Activated CD8-positive, alpha-beta T cell treated with anti-CD3 and anti-CD28 coated beads for 36 hours (primary cell): ENCODE measurements at regions not wholly inside any gene's neighbourhood (a gene's known extent, or its start where the extent isn't known, plus 50 kb on each side); places are given as distances from the start of the nearest gene placed in this dataset.
A peak's percentile ranks its signal among the peaks of the same experiment; 100 is the strongest.
"Not testable (repeated sequence)": the region's sequence is repeated elsewhere in the genome, so short reads cannot be mapped to it uniquely, and the experiment has no call there.

ENCODE experiments used
- ATAC-seq: fragments of 200-7000 bp; cut with Tn5 transposase; one replicate; pipeline ENCODE4 v1.10.0; 2021; ENCODE audit warnings: mild to moderate bottlenecking, moderate library complexity
- CTCF ChIA-PET: fragments of 350-600 bp; sonication (Branson Sonifier 250); formaldehyde crosslinking; loops from one replicate; lab custom pipeline; 2021; ENCODE audit warnings: antibody characterized with exemption; lab: Charles Lee
- POLR2A ChIA-PET: fragments of 350-600 bp; sonication (Branson Sonifier 250); formaldehyde crosslinking; loops from one replicate; lab custom pipeline; 2021; ENCODE audit warnings: antibody characterized with exemption; lab: Charles Lee
- DNase-seq: peaks from one replicate; pipeline ENCODE4 v3.0.0-alpha.2; 2020
- H3K27ac Mint-ChIP-seq: one replicate; pipeline ENCODE4 v1.8.0; 2021; ENCODE audit warnings: mild to moderate bottlenecking, mixed read lengths
- H3K27me3 Mint-ChIP-seq: one replicate; pipeline ENCODE4 v1.8.0; 2021; ENCODE audit warnings: mixed read lengths
- H3K36me3 Mint-ChIP-seq: one replicate; pipeline ENCODE4 v1.8.0; 2021; ENCODE audit warnings: low read depth, mixed read lengths
- H3K4me1 Mint-ChIP-seq: one replicate; pipeline ENCODE4 v1.8.0; 2021; ENCODE audit warnings: low read depth, mixed read lengths
- H3K4me3 Mint-ChIP-seq: one replicate; pipeline ENCODE4 v1.8.0; 2021; ENCODE audit warnings: mild to moderate bottlenecking, moderate library complexity, mixed read lengths
- H3K9me3 Mint-ChIP-seq: one replicate; pipeline ENCODE4 v1.8.0; 2021; ENCODE audit warnings: mixed read lengths
- intact Hi-C: fragments of 100-400 bp; cut with micrococcal nuclease; formaldehyde crosslinking; loops from one replicate; pipeline ENCODE4 v1.10.0; 2022
- TF ChIP-seq, protein P1 (sequence below): fragments of 200-600 bp; IDR thresholded peaks from one replicate; pipeline ENCODE4 v1.8.0; 2022; ENCODE audit warnings: antibody characterized with exemption, mild to moderate bottlenecking

DNA sequence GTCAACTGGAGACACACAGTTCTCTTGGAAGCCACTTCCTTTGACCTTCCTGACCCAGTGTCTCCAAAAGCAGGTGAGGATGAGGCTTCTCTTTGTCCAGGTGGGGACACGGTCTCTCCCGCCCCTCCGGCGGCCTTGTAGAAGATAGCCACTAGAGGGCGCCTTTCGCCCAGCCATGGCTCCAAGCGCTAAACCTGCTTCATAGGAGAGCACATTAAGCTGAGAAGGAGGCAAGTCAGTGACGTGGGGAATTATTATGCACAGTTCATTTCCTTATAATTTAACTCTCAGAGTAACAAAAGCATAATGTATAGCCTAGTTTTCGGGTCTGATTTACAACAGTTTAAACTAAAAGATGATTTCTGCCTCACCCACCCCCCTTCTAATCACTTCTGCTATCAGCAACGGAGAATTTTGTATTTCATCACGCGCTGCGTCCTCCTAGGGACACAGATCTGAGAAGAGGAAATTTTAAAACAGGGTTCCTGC lies 208.7 kb downstream of the ICOS start:
- TF ChIP-seq, protein P1, sequence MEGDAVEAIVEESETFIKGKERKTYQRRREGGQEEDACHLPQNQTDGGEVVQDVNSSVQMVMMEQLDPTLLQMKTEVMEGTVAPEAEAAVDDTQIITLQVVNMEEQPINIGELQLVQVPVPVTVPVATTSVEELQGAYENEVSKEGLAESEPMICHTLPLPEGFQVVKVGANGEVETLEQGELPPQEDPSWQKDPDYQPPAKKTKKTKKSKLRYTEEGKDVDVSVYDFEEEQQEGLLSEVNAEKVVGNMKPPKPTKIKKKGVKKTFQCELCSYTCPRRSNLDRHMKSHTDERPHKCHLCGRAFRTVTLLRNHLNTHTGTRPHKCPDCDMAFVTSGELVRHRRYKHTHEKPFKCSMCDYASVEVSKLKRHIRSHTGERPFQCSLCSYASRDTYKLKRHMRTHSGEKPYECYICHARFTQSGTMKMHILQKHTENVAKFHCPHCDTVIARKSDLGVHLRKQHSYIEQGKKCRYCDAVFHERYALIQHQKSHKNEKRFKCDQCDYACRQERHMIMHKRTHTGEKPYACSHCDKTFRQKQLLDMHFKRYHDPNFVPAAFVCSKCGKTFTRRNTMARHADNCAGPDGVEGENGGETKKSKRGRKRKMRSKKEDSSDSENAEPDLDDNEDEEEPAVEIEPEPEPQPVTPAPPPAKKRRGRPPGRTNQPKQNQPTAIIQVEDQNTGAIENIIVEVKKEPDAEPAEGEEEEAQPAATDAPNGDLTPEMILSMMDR: peak; percentile 90
- H3K9me3 Mint-ChIP-seq: no peaks in the 10 kb centered on the region
- no peaks in the 10 kb centered on the region for H3K36me3 Mint-ChIP-seq
- intact Hi-C loops: loop anchor here (5.0 to 10.0 kb wide), 2 partner anchors 33 to 179 kb away; no protein-coding TSS in a partner anchor
- ChIA-PET POLR2A (interaction anchor here (0.9 kb wide), 1 partner anchor 28 kb away, joined by 3 read pairs; no protein-coding TSS in a partner anchor), CTCF (interaction anchor here (0.6 to 3.1 kb wide), 46 partner anchors 9 to 724 kb away, joined by 3 to 44 read pairs (median 4); no protein-coding TSS in a partner anchor)
- peak; percentile 88 for DNase-seq
- peaks cover 26% of the 10 kb centered on the region for H3K27me3 Mint-ChIP-seq
- peak overlapping the region; percentile 58 for H3K27ac Mint-ChIP-seq
- peak overlapping the region; percentile 70 for H3K4me3 Mint-ChIP-seq
- peak; percentile 98 for ATAC-seq
- H3K4me1 Mint-ChIP-seq: peaks cover 5% of the 10 kb centered on the region

DNA sequence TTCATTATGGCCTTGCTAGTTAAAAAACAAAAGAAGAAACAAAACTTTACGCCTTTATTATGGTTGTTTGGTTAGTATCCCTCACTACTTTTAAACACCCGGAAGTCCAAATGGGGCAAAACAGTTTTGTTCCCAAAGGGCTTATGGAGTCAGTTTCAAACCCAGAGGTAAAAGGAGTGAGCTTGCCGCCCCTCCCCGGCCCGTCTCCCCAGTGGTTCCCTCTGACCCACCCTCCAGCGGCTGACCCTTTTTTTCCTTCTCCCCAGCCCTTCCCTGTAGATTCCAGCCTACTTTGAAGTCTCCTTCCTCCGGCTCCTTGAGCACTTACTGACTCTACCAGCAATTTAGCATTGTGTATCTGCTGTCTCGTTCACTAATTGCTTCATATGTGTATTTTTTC lies 209.2 kb downstream of the ICOS start:
- POLR2A ChIA-PET: interaction anchor here (0.9 kb wide), 1 partner anchor 27 kb away, joined by 3 read pairs; no protein-coding TSS in a partner anchor
- DNase-seq (no peak), ATAC-seq (no peak)
- intact Hi-C loops: loop anchor here (5.0 to 10.0 kb wide), 2 partner anchors 33 to 179 kb away; no protein-coding TSS in a partner anchor
- Mint-ChIP-seq H3K9me3 (no peaks in the 10 kb centered on the region), H3K27ac (peak overlapping the region; percentile 58), H3K27me3 (peaks cover 27% of the 10 kb centered on the region), H3K36me3 (no peaks in the 10 kb centered on the region), H3K4me3 (peak overlapping the region; percentile 70), H3K4me1 (peaks cover 5% of the 10 kb centered on the region)
- TF ChIP-seq, protein P1: no peak
- CTCF ChIA-PET: interaction anchor here (0.6 to 3.1 kb wide), 43 partner anchors 9 to 724 kb away, joined by 3 to 44 read pairs (median 4); no protein-coding TSS in a partner anchor

DNA sequence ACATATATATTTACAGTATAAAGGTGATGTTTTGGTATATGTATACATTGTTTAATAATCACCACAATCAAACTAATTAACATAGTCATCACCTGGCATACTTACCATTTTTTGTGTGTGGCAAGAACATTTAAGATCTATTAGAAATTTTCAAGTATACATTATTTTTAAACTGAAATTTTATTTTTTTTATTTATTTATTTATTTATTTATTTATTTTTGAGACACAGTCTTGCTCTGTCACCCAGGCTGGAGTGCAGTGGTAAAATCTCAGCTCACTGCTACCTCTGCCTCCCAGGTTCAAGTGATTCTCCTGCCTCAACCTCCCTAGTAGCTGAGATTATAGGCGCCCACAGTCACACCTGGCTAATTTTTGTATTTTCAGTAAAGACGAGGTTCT lies 210.5 kb downstream of the ICOS start:
- H3K9me3 Mint-ChIP-seq, H3K4me3 Mint-ChIP-seq, ATAC-seq, H3K36me3 Mint-ChIP-seq, POLR2A ChIA-PET, H3K27ac Mint-ChIP-seq, H3K4me1 Mint-ChIP-seq, DNase-seq: not testable (repeated sequence)
- CTCF ChIA-PET: interaction anchor here (1.0 kb wide), 1 partner anchor 30 kb away, joined by 3 read pairs; no protein-coding TSS in a partner anchor
- intact Hi-C loops: loop anchor here (5.0 to 10.0 kb wide), 2 partner anchors 35 to 178 kb away; no protein-coding TSS in a partner anchor
- peaks cover 28% of the 10 kb centered on the region for H3K27me3 Mint-ChIP-seq

DNA sequence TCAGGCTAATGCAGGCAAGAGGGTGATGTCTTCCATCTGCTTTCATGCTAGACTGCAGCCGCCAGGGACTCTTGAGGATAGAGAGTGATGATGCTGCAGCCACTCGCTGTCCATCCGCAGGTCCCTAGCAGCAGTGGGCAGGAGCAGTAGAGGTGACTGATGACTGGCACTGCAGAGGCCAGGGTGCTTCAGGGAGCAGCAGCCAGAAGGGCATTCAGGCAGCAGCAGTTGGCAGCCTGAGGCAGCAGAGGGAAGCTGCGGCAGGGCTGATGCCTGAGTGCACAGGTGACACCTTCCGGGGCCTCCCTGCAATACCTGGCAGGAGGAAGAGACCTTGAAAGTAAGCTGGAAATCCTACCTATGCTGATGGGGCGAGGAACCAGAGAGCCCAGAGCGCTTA lies 214.2 kb downstream of the ICOS start:
- POLR2A ChIA-PET: no interaction called here
- Mint-ChIP-seq H3K4me1 (peaks cover 4% of the 10 kb centered on the region), H3K36me3 (no peaks in the 10 kb centered on the region), H3K4me3 (no peak overlapping the region), H3K9me3 (no peaks in the 10 kb centered on the region), H3K27ac (no peak overlapping the region), H3K27me3 (peaks cover 20% of the 10 kb centered on the region)
- CTCF ChIA-PET: interaction anchor here (3.0 to 5.8 kb wide), 2 partner anchors 10 to 26 kb away, joined by 10 to 39 read pairs; no protein-coding TSS in a partner anchor
- intact Hi-C loops: no loop called here
- ATAC-seq (no peak), DNase-seq (no peak)
- TF ChIP-seq, protein P1: no peak

DNA sequence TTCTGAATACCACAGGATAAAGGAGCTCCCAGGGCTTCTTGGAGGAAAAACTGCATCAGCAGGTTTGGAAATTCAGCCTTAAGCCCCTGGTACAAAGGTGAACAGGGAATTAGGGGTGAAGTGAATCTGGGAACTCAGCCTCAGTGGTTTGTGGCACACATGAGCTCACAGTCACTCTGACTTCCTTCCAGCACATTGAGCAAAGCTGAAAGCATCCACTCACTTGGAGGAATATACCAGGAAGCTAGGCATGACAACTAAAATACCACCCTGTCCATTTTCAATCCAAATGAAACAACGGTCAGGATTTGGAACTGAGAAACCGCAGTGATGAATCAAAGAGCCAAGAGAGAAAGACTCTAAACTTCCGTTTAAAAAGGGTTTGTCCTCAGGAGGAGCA lies 216.1 kb downstream of the ICOS start:
- DNase-seq: no peak
- POLR2A ChIA-PET: interaction anchor here (1.3 kb wide), 1 partner anchor 13 kb away, joined by 3 read pairs; no protein-coding TSS in a partner anchor
- H3K27ac Mint-ChIP-seq: no peak overlapping the region

More for the DNA sequence above, 216.1 kb downstream of the ICOS start:
- Mint-ChIP-seq H3K9me3 (no peaks in the 10 kb centered on the region), H3K4me3 (no peak overlapping the region), H3K36me3 (no peaks in the 10 kb centered on the region), H3K4me1 (no peaks in the 10 kb centered on the region), H3K27me3 (peaks cover 18% of the 10 kb centered on the region)
- intact Hi-C loops: no loop called here
- ATAC-seq: no peak
- TF ChIP-seq, protein P1: no peak
- CTCF ChIA-PET: interaction anchor here (0.9 to 5.8 kb wide), 7 partner anchors 11 to 224 kb away, joined by 3 to 39 read pairs (median 3); no protein-coding TSS in a partner anchor
